ENCODE measurements at regions not wholly inside any gene's neighbourhood (a gene's known extent, or its start where the extent isn't known, plus 50 kb on each side); places are given as distances from the start of the nearest gene placed in this dataset.

- DNase-seq: peak in 51 of 56 donors; percentile 6 to 85 (median 54)
Measured at GRCh38 chr19:46944918-46945628, 74.6 kb upstream of the NPAS1 start.

DNA sequence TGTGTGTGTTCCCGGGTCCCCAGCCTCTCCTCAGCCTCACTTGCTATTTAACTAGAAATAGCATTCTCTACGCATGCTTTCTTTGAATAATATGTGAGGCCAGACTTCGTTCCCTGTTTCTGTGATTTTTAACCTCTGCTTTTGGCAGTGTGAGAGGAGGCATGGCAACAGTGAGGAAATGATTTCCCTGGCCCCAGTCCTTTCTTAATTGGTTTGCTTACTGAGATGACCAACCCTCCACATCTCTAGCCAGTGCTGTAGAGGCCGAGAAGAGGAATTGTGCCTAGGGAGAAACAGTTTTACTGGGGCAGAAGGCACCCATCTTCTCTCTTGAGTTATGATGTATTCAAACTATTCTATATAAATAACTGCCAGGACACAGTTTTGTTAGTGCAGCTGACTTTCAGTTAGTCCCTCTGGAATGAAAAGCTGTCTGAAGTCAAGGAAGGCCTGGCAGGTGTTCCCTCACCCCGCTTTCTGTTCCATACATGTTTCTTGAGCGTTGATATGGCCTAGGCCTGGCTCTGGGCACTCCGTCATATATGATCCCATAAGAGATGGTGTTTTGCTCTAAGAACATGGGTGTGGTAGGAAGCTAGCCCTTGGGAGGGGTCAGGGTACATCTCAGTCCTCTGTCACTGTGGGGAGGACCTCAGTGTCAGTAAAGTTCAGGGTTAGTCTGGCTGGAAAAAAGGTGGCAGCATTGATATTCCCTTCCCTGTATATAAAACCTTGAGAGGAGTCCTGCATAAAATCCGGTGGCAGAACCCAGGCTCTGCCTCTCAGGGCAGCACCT lies 73.7 kb upstream of the NPAS1 start:
- peak in 1 of 56 donors; percentile 40 for DNase-seq

GRCh38 chr19:46946611-46947238 lies 72.9 kb upstream of the NPAS1 start:
- DNase-seq: no peak

GRCh38 chr19:46947866-46948265 lies 71.8 kb upstream of the NPAS1 start:
- no peak for DNase-seq

DNA sequence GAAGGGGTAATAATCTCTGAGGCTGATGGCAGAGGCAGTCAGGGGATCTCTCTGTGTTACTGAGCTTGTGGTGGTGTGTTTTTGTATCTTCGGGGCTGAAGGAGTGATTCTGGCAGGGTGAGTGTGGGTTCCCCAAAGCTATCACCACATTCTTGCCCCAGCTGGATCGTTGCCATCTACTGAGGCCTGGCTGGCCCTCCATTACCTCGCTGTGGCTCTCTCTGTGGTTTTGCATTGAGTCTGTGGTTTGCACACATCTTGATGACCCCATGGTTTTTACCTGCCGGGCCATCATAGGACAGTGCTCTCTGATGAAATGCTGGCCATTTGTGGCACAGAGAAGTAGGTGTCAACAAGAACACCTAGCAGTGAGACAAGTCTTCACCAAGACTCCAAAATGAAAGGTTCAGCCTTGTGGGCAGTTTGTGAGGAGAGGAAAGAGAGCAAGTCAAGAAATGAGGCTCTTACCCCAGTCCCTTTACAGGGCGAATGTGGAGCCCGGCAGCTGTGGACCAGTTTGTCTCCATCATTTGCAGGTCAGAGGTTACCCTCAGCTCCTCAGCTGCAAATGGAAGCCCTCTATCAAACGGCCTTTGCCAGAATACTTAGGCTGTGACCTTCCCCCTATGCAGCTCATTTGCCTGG lies 69.0 kb upstream of the NPAS1 start:
- no peak for DNase-seq

- peak in 10 of 56 donors; percentile 12 to 52 (median 22) for DNase-seq
Measured at GRCh38 chr19:46951171-46951986, 68.3 kb upstream of the NPAS1 start.

GRCh38 chr19:46952874-46953273 lies 66.8 kb upstream of the NPAS1 start:
- DNase-seq: no peak

- DNase-seq: peak in 1 of 56 donors; percentile 11
Measured at GRCh38 chr19:46953955-46954501, 65.6 kb upstream of the NPAS1 start.

DNA sequence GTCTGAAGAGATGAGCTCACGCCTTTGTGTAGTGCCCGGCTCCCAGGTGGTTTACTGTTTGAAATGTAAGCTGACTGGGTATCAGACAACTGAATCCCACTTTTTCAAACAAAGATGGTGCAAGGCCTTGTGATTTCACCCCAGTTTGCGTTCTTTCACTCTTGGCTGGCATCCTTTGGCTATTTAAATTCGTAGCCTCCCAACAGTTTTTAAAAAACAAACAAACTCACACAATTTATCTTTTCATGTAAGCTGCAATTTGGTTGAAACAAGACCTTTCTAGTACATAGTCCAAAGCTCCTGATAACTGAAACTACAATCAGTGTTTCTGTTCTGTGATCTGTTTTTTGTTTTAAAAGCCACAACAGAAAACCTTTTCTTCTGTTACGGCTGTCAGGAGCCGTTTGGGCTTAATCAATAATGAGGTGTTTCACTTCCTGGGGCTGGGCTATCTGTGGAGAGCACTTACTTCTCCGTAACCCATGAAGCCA lies 65.1 kb upstream of the NPAS1 start:
- DNase-seq: no peak

GRCh38 chr19:46954993-46955812 lies 64.4 kb upstream of the NPAS1 start:
- no peak for DNase-seq

DNA sequence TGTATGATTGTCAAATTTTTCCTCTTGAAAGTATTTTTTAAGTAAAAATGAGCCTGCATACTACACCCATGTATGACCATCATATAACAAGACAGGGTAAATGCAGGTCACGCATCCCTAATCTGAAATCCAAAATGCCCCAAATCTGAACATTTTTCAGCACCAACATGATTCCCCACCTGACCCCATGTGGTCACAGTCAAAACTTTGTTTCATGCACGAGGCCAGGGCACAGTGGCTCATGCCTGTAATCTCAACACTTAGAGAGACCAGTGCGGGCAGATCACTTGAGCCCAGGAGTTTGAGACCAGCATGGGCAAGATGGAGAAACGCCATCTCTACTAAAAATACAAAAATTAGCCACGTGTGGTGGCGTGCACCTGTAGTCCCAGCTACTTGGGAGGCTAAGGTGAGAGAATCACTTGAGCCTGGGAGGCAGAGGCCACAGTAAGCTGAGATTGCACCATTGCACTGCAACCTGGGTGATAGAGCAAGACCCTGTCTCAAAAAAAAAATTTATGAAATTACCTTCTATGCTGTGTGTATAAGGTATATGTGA lies 63.7 kb upstream of the NPAS1 start:
- no peak for DNase-seq

DNA sequence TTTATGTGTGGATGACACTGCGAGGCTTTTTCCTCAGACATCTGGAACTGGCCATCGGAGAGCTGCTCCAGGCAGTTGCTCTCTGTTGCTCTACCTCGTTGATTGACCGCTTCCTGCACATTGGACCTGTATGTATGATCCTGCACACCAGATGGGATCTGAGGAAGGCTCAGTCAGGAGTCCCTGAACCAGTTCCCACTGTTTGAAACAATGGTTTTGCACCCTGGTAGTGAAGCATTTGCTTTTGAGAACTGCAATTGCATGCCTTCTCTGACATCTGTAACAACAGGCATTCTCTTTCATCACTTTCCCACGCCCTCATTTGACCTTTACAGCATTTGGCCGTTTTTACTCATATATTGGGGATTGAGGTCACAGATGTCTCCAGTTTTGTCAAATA lies 61.1 kb upstream of the NPAS1 start:
- no peak for DNase-seq

DNA sequence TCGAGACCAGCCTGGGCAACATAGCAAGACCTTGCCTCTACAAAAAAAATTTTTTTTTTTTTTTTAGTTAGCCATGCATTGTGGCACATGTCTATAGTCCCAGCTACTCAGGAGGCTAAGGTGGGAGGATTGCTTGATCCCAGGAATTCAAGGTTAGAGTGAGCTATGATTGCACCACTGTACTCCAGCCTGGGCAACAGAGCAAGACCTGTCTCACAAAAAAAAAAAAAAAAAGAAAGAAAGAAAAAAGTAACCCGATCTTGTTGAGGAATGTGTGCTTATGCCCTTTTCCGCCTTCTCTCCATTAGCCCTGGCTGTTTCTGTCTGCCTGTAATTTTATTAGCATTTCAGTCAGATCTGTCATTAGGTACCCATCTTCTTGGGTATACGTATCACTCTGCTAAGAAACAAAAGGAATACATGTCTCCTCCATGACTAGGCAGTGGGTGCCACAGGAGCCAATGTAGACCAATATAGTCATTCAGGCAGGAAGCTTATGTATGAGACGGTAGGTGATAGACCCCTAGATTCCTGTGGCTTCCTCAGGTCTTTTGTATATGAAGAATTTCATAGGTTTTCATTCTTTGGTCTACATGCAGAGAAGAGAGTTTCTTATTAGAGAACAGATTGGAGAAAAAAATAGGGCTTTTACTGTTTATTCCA lies 59.6 kb upstream of the NPAS1 start:
- no peak for DNase-seq

DNA sequence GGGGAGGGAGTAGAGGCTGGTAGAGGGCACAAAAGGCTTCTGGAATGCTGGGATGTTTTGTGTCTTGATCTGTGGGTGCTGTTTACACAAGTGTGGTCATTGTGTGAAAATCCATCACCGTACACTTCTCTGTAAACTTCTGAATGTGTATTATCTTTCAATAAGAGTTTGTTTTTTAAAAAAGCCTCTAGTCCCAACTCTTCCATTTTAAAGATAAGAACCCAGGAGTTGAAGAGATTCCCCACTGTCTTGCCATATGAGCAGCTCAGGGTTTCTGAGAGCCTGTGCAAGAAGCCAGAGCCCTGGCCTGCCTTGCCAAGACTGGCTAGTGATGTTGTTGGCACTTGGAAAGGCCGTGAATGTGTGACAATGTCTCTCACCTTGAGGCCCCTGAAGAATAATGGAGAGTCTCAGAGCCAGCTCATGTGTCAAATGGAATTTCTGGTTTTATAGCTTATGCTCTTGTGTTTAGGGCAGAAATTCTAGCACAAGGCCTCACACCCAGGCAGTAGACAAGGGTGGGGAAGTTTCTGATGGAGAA lies 57.5 kb upstream of the NPAS1 start:
- no peak for DNase-seq

GRCh38 chr19:46963093-46963734 lies 56.4 kb upstream of the NPAS1 start:
- DNase-seq: no peak

- peak in 1 of 56 donors; percentile 18 for DNase-seq
Measured at GRCh38 chr19:46967578-46968032, 52.0 kb upstream of the NPAS1 start.
